OCI-LY7 (cell line): ENCODE measurements at regions not wholly inside any gene's neighbourhood (a gene's known extent, or its start where the extent isn't known, plus 50 kb on each side); places are given as distances from the start of the nearest gene placed in this dataset.
"Not testable (repeated sequence)": the region's sequence is repeated elsewhere in the genome, so short reads cannot be mapped to it uniquely, and the experiment has no call there.

Experiments used
- BruUV-seq: library from RNA; stranded (reverse); fragments of 400-500 nt; replicated peaks from 2 replicates; lab custom pipeline; 2021; lab: Mats Ljungman, UMichigan
- CTCF ChIA-PET: fragments of 300-600 bp; sonication (Branson Sonifier 250); formaldehyde crosslinking; loops from one replicate; lab custom pipeline; 2022; ENCODE audit warnings: antibody characterized with exemption; ENCODE audit not compliant: unreplicated experiment; lab: Charles Lee
- POLR2A ChIA-PET: fragments of 300-600 bp; sonication (Branson Sonifier 250); formaldehyde crosslinking; loops from one replicate; lab custom pipeline; 2022; ENCODE audit warnings: antibody characterized with exemption; lab: Charles Lee
- DNase-seq: peaks from one replicate; pipeline ENCODE4 v3.0.0-alpha.2; 2015; ENCODE audit warnings: low spot score
- H2AFZ ChIP-seq: fragments of 200-600 bp; sonication (generic), shearing (Covaris generic); 2 replicates; pipeline ENCODE4 v1.6.1; 2014; ENCODE audit warnings: mild to moderate bottlenecking, antibody characterized with exemption, low read length, moderate library complexity
- H3K27ac ChIP-seq: fragments of 200-600 bp; sonication (generic); 2 replicates; pipeline ENCODE4 v1.5.1; 2014; ENCODE audit warnings: mixed run types, low read depth, mild to moderate bottlenecking, moderate library complexity, low read length, inconsistent platforms; ENCODE audit not compliant: poor library complexity, severe bottlenecking
- H3K36me3 ChIP-seq: fragments of 200-600 bp; sonication (generic); 2 replicates; pipeline ENCODE4 v1.6.1; 2014; ENCODE audit warnings: mild to moderate bottlenecking, antibody characterized with exemption, low read length, moderate library complexity, mixed read lengths; ENCODE audit not compliant: insufficient read depth
- H3K4me1 ChIP-seq: fragments of 200-600 bp; sonication (generic); 2 replicates; pipeline ENCODE4 v1.5.1; 2014; ENCODE audit warnings: mild to moderate bottlenecking, low read length; ENCODE audit not compliant: insufficient read depth, poor library complexity, severe bottlenecking
- H3K4me2 ChIP-seq: fragments of 200-600 bp; sonication (generic); 2 replicates; pipeline ENCODE4 v1.6.1; 2014; ENCODE audit warnings: mild to moderate bottlenecking, low read length
- H3K4me3 ChIP-seq: fragments of 200-600 bp; sonication (generic); 2 replicates; pipeline ENCODE4 v1.5.1; 2014; ENCODE audit warnings: mild to moderate bottlenecking, low read depth, low read length; ENCODE audit not compliant: poor library complexity, severe bottlenecking
- H3K79me2 ChIP-seq: fragments of 200-600 bp; sonication (generic); 2 replicates; pipeline ENCODE4 v1.6.1; 2016; ENCODE audit warnings: low read depth, mild to moderate bottlenecking, low read length, moderate library complexity, mixed read lengths; ENCODE audit not compliant: insufficient read depth
- H3K9me2 ChIP-seq: fragments of 200-600 bp; sonication (generic); 2 replicates; pipeline ENCODE4 v1.6.1; 2016; ENCODE audit warnings: mild to moderate bottlenecking, low read length, mixed read lengths; ENCODE audit not compliant: insufficient read depth
- H3K9me3 ChIP-seq: fragments of 200-600 bp; sonication (generic); 2 replicates; pipeline ENCODE4 v1.6.1; 2014; ENCODE audit warnings: mild to moderate bottlenecking, mixed run types, low read length, mixed read lengths
- H4K20me1 ChIP-seq: fragments of 200-600 bp; sonication (generic); 2 replicates; pipeline ENCODE4 v1.6.1; 2014; ENCODE audit warnings: mild to moderate bottlenecking, antibody characterized with exemption, low read length, moderate library complexity, mixed read lengths; ENCODE audit not compliant: insufficient read depth
- CTCF ChIP-seq: fragments of 200-600 bp; sonication (generic); conservative IDR thresholded peaks from 2 replicates; pipeline ENCODE4 v1.5.1; 2014; ENCODE audit warnings: mild to moderate bottlenecking, antibody characterized with exemption, low read length, moderate library complexity, mixed read lengths
- EZH2phosphoT487 ChIP-seq: fragments of 200-600 bp; sonication (generic); IDR thresholded peaks from 2 replicates; pipeline ENCODE4 v1.6.1; 2018; ENCODE audit warnings: low read depth, borderline replicate concordance, mild to moderate bottlenecking, mixed run types, antibody characterized with exemption, low read length, moderate library complexity, mixed read lengths
- intact Hi-C: fragments of 100-400 bp; cut with micrococcal nuclease; formaldehyde crosslinking; loops from one replicate; pipeline ENCODE4 v1.10.0; 2022; ENCODE audit not compliant: unreplicated experiment

GRCh38 chr20:55132523-55132922, 657.1 kb downstream of the DOK5 start:
- TF ChIP-seq CTCF = no peak
- intact Hi-C loops = no loop called here
- no TSS peak for BruUV-seq
- no peaks in the 10 kb centered on the region for H3K4me1 ChIP-seq
- H2AFZ ChIP-seq = no peak overlapping the region
- no peak overlapping the region for H3K27ac ChIP-seq
- H3K36me3 ChIP-seq = no peaks in the 10 kb centered on the region
- ChIA-PET CTCF (no interaction called here), POLR2A (no interaction called here)
- H3K79me2 ChIP-seq = no peaks in the 10 kb centered on the region
- no peaks in the 10 kb centered on the region for H3K9me2 ChIP-seq
- no peaks in the 10 kb centered on the region for H4K20me1 ChIP-seq
- no peaks in the 10 kb centered on the region for H3K9me3 ChIP-seq
- no peak overlapping the region for H3K4me3 ChIP-seq
- DNase-seq = no peak
- no peak overlapping the region for H3K4me2 ChIP-seq

- not testable (repeated sequence) for H3K79me2 ChIP-seq, BruUV-seq
These were observed 642.2 kb downstream of the DOK5 start for GRCh38 chr20:55117577-55117976.

GRCh38 chr20:55116598-55116997, 641.2 kb downstream of the DOK5 start:
- no TSS peak for BruUV-seq
- Histone ChIP-seq H2AFZ (no peak overlapping the region), H3K9me3 (no peaks in the 10 kb centered on the region), H3K79me2 (no peaks in the 10 kb centered on the region), H3K9me2 (no peaks in the 10 kb centered on the region), H3K4me2 (no peak overlapping the region), H3K27ac (no peak overlapping the region), H3K4me3 (no peak overlapping the region), H4K20me1 (no peaks in the 10 kb centered on the region), H3K4me1 (no peaks in the 10 kb centered on the region), H3K36me3 (no peaks in the 10 kb centered on the region)
- intact Hi-C loops = no loop called here
- TF ChIP-seq EZH2phosphoT487 (no peak), CTCF (no peak)
- ChIA-PET POLR2A (interaction anchor here (0.6 to 1.7 kb wide), 5 partner anchors 24 to 1578 kb away, joined by 3 to 4 read pairs (median 4); no protein-coding TSS in a partner anchor), CTCF (no interaction called here)
- no peak for DNase-seq

More at GRCh38 chr20:55117577-55117976, 642.2 kb downstream of the DOK5 start:
- H3K36me3 ChIP-seq, H3K4me2 ChIP-seq, H3K4me1 ChIP-seq, H3K4me3 ChIP-seq, H3K27ac ChIP-seq, DNase-seq, H3K9me2 ChIP-seq, H2AFZ ChIP-seq, CTCF ChIA-PET, H3K9me3 ChIP-seq, H4K20me1 ChIP-seq, intact Hi-C loops: not testable (repeated sequence)
- POLR2A ChIA-PET = interaction anchor here (0.6 kb wide), 1 partner anchor 1236 kb away, joined by 4 read pairs; no protein-coding TSS in a partner anchor
